Natural killer cell (primary cell): ENCODE measurements at regions not wholly inside any gene's neighbourhood (a gene's known extent, or its start where the extent isn't known, plus 50 kb on each side); places are given as distances from the start of the nearest gene placed in this dataset.

ENCODE experiments used
- ATAC-seq, 3 donors: fragments of 150-1000 bp in 2 of 3; fragments of 200-7000 bp in 1 of 3; cut with Tn5 transposase; 1 replicate in 1 of 3; 2 replicates in 2 of 3; pipeline ENCODE4 v1.10.0; 2021; ENCODE audit warnings: mild to moderate bottlenecking in 2 of 3, moderate library complexity in 2 of 3
- DNase-seq, 2 donors: peaks; one replicate each; pipeline versions ENCODE4 v3.0.0 to v3.0.0-alpha.2; 2013 to 2021; ENCODE audit warnings: mixed read lengths in 1 of 2
- H3K27ac ChIP-seq: one replicate; pipeline ENCODE4 v1.5.1; 2013; ENCODE audit warnings: mild to moderate bottlenecking, low read length
- H3K27me3 ChIP-seq: one replicate; pipeline ENCODE4 v1.6.1; 2013; ENCODE audit warnings: low read length; ENCODE audit not compliant: control insufficient read depth, insufficient read depth
- H3K36me3 ChIP-seq: one replicate; pipeline ENCODE4 v1.6.1; 2013; ENCODE audit warnings: low read length; ENCODE audit not compliant: control insufficient read depth, insufficient read depth
- H3K4me1 ChIP-seq: one replicate; pipeline ENCODE4 v1.6.1; 2013; ENCODE audit warnings: low read length; ENCODE audit not compliant: control insufficient read depth, insufficient read depth
- H3K4me3 ChIP-seq: one replicate; pipeline ENCODE4 v1.5.1; 2013; ENCODE audit warnings: low read length
- H3K9me3 ChIP-seq: one replicate; pipeline ENCODE4 v1.6.1; 2013; ENCODE audit warnings: low read length; ENCODE audit not compliant: control insufficient read depth, insufficient read depth
- H3K27ac Mint-ChIP-seq, 2 donors: one replicate each; pipeline ENCODE4 v1.8.0; 2022; ENCODE audit warnings: mild to moderate bottlenecking in 2 of 2, mixed read lengths in 2 of 2, moderate library complexity in 1 of 2
- H3K27me3 Mint-ChIP-seq, 2 donors: one replicate each; pipeline ENCODE4 v1.8.0; 2022; ENCODE audit warnings: low read depth in 2 of 2, mixed read lengths in 2 of 2
- H3K36me3 Mint-ChIP-seq: one replicate; pipeline ENCODE4 v1.8.0; 2022; ENCODE audit warnings: mixed read lengths
- H3K4me1 Mint-ChIP-seq, 2 donors: one replicate each; pipeline ENCODE4 v1.8.0; 2022; ENCODE audit warnings: mixed read lengths in 2 of 2
- H3K4me3 Mint-ChIP-seq: one replicate; pipeline ENCODE4 v1.8.0; 2022; ENCODE audit warnings: mild to moderate bottlenecking, moderate library complexity, mixed read lengths
- H3K9me3 Mint-ChIP-seq, 2 donors: one replicate each; pipeline ENCODE4 v1.8.0; 2022; ENCODE audit warnings: mixed read lengths in 2 of 2
- CTCF ChIP-seq: fragments of 200-600 bp; IDR thresholded peaks from one replicate; pipeline ENCODE4 v1.8.0; 2022; ENCODE audit warnings: antibody characterized with exemption
- WGBS: methylation state at CpG from one replicate; pipeline ENCODE4 v1.1.7; 2013; ENCODE audit warnings: missing lambda C conversion rate; ENCODE audit not compliant: insufficient coverage; 5-methylcytosine and 5-hydroxymethylcytosine counted together
- intact Hi-C: fragments of 100-400 bp; cut with micrococcal nuclease; formaldehyde crosslinking; loops from one replicate; pipeline ENCODE4 v1.14.2; 2022

GRCh38 chr6:108737594-108738546 is 110.4 kb upstream of the ARMC2 start:
- intact Hi-C loops = no loop called here
- Mint-ChIP-seq H3K4me3 (no peak overlapping the region), H3K27ac (no peak overlapping the region), H3K27me3 (peaks cover 4 to 11% of the 10 kb centered on the region in 2 donors), H3K4me1 (peaks cover 5 to 6% of the 10 kb centered on the region in 2 donors), H3K36me3 (no peaks in the 10 kb centered on the region), H3K9me3 (no peaks in the 10 kb centered on the region)
- Histone ChIP-seq H3K4me1 (no peaks in the 10 kb centered on the region), H3K27ac (no peak overlapping the region), H3K36me3 (no peaks in the 10 kb centered on the region), H3K4me3 (no peak overlapping the region), H3K9me3 (no peaks in the 10 kb centered on the region), H3K27me3 (no peaks in the 10 kb centered on the region)
- 90% methylated on average over 16 of the region's 18 CpGs for WGBS
- ATAC-seq = no peak
- TF ChIP-seq CTCF = no peak
- DNase-seq = no peak

- H3K9me3 ChIP-seq = no peaks in the 10 kb centered on the region
- no peak overlapping the region for H3K27ac Mint-ChIP-seq
Observed at GRCh38 chr6:108738684-108739416, 109.4 kb upstream of the ARMC2 start.

GRCh38 chr6:108739496-108740330 is 108.5 kb upstream of the ARMC2 start:
- no peaks in the 10 kb centered on the region for H3K4me1 ChIP-seq
- ATAC-seq (no peak), DNase-seq (no peak)
- no peaks in the 10 kb centered on the region for H3K36me3 Mint-ChIP-seq
- H3K4me1 Mint-ChIP-seq = peaks cover 5 to 6% of the 10 kb centered on the region in 2 donors
- 92% methylated on average over 10 of the region's 10 CpGs for WGBS
- TF ChIP-seq CTCF = no peak
- H3K4me3 Mint-ChIP-seq = no peak overlapping the region
- intact Hi-C loops = no loop called here
- no peak overlapping the region for H3K4me3 ChIP-seq
- no peaks in the 10 kb centered on the region for H3K9me3 ChIP-seq
- H3K27me3 ChIP-seq = no peaks in the 10 kb centered on the region
- no peak overlapping the region for H3K27ac Mint-ChIP-seq
- no peak overlapping the region for H3K27ac ChIP-seq
- no peaks in the 10 kb centered on the region for H3K9me3 Mint-ChIP-seq
- H3K36me3 ChIP-seq = no peaks in the 10 kb centered on the region
- peaks cover 4 to 14% of the 10 kb centered on the region in 2 donors for H3K27me3 Mint-ChIP-seq

More at GRCh38 chr6:108738684-108739416, 109.4 kb upstream of the ARMC2 start:
- Mint-ChIP-seq H3K27me3 (peaks cover 4 to 11% of the 10 kb centered on the region in 2 donors), H3K36me3 (no peaks in the 10 kb centered on the region), H3K4me3 (no peak overlapping the region), H3K9me3 (no peaks in the 10 kb centered on the region), H3K4me1 (peaks cover 5 to 6% of the 10 kb centered on the region in 2 donors)
- H3K27ac ChIP-seq = no peak overlapping the region
- ATAC-seq (no peak), DNase-seq (no peak)
- 77% methylated on average over 12 of the region's 16 CpGs for WGBS
- no peaks in the 10 kb centered on the region for H3K36me3 ChIP-seq
- intact Hi-C loops = no loop called here
- no peaks in the 10 kb centered on the region for H3K27me3 ChIP-seq
- H3K4me3 ChIP-seq = no peak overlapping the region
- no peak for TF ChIP-seq CTCF
- no peaks in the 10 kb centered on the region for H3K4me1 ChIP-seq
